ENCODE measurements at regions not wholly inside any gene's neighbourhood (a gene's known extent, or its start where the extent isn't known, plus 50 kb on each side); places are given as distances from the start of the nearest gene placed in this dataset.

DNA sequence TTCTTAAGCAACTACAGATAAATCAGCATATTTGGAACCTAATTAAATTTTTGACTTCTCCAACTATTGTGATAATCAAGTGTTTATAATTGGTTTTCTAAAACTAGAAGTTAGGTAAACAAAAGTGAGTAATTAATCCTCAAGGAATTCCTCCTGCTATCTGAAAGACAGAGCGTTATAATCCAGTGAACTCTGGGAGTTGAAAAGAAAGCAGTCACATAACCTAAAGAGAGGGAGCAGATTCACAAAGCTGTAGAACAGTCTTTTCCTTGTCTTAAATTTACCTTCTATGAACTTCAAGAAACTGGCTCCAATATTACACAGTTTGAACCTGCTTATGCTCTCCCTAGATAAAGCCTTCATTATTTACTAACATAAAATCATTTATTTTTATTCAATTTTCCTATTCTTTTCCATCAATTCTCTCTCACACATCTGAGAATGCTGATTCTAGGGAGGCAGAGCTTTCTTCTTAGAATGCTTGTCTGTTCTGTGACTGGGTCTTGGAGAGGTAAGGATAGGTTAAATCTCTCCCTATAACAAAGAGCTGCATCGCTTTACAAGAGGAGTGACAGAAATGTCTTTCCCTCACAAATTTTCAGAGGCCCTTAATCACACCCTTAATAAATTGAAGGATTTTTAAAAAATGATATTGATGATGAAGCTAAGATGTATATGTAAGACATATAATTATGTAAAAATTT lies 132.8 kb downstream of the TUSC7 start:
- no peak for DNase-seq (ENCODE audit: insufficient read length, low spot score)
- FAIRE-seq: no peak

DNA sequence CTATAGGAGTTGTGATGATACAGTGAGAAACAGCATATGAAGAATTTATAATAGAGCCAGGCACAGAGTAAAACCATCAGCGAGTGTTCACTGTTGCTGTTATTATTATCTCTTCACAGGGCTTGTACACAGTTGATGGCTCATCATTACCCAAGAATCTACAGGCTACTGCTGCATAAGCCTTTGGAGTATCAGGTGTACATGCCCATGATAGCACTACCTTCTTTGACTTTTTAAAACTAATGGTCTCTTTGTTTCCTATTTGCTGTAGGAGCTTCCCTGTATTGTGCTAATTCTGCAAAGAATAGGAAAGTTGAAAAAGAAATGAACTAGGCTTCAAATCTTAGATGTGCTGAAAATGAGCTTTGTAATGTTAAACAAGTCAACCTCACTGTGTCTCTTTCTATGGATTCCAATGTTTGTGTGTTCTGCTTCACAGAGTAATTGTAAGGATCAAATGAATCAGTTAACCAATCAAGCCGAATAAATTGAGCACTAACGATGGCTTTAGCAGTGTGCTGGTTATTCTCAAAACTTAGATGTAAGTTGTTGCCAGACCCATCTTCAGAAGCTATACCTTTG lies 138.8 kb downstream of the TUSC7 start:
- no peak for FAIRE-seq
- no peak for DNase-seq (ENCODE audit: insufficient read length, low spot score)

DNA sequence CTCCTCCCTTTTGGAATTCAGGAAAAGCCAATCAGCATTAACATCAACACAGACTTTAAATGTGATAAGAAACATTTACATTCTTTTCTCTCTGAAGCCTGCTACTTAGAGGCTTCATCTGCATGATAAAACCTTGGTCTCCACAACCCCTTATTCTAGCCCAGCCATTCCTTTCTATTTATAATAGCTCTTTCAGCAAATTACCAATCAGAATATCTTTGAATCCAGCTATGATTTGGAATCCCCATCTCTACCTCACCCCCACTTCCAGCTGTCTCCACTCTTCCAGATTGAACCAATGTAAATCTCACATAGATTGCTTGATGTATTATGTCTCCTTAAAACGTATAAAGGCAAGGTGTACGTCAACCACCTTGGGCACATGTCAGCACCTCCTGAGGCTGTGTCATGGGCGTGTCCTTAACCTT lies 139.7 kb downstream of the TUSC7 start:
- no peak for FAIRE-seq
- DNase-seq (ENCODE audit: insufficient read length, low spot score): no peak

DNA sequence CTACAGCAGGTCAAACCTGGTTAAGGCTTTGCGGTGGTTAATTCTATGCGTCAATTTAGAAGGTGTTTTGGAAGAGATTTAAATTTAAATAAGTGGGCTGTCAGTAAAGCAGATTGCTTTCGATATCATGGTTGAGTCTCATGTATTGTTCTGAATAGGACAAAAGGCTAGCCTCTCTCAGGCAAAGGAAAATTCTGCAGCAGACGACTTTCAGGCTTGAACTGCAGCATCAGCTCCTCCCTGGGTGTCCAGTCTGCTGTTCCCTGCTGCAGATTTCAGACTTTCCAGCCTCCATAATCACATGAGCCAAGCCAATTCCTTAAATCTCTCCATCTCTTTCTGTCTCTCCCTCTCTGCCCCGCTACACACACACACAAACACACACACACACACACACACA lies 143.2 kb downstream of the TUSC7 start:
- FAIRE-seq (no peak), DNase-seq (ENCODE audit: insufficient read length, low spot score) (no peak)

DNA sequence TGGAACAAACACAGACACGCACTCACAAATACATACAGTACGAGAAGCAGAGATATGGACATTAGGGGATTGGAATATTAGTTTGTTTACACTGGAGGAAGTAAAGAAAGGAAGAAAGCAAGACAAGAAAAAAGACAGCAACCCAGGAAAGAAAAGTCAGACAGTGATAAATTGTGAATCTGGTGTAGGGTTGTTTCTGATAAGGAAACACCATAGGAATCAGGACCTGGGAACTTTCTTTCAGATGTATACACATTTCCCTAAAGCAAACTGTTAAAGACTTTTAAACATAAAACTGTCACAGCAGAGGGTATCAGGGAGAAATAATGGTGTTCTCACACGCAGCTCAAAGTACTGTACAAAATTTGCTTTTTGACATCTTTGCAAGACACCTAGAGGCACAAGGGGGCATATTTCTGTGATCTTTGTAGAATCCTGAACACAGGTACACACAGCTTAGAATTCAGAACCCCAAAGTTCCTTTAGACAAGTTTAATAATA lies 153.7 kb downstream of the TUSC7 start:
- no peak for FAIRE-seq
- DNase-seq (ENCODE audit: insufficient read length, low spot score): no peak

DNA sequence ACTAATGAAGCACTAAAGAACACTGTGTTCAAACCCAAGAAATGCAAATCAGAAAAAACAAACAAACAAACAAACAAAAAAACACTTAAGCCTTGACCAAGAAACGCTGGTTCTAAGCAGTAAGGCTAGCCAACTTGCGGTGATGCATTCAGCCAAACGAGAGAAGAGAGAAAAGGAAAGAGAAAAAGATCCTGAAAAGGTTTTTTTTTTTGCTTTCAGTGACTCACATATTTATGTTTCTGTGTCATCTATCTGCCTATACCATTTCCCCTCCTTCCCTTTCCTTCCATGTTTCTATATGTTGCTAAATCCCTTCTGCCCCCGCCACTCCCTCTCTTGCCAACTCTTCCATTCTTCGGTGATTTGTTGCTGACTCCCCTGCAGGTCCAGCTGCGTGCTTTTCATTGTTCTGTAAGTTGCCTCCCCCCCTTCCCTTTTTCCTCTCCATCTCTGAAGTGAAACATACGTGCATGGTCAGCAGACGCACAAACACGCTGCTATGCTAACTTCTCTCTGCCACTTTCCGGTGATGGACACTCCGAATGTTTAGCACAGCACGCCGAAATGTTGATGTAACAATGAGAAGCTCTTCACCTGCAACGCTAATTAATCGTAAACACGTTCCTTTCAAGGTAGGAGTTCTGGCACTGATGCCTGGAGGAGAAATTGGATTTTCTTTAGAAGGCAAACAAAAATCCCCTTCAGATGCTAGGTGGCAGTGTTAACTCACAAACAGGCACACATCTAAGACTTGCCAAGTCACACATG lies 154.4 kb downstream of the TUSC7 start:
- peak; percentile 68 for FAIRE-seq

DNA sequence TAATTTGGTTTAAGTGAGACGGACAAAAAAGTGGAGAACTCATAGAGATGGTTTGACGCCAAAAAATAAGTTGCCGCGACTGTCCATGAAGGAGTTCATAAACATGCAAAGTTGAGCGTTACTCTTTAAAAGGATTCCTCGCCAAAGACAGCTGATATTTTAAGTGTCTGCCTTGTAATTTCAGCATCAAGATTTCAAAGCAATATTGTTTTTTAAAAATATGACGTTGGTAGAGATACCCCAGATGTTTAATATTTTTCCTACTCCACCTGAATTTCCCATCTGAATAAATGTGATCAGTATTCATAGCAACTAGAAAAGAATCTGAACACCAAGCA lies 155.0 kb downstream of the TUSC7 start:
- no peak for DNase-seq (ENCODE audit: insufficient read length, low spot score)
- no peak for FAIRE-seq

More for the DNA sequence above, 154.4 kb downstream of the TUSC7 start:
- no peak for DNase-seq (ENCODE audit: insufficient read length, low spot score)

DNA sequence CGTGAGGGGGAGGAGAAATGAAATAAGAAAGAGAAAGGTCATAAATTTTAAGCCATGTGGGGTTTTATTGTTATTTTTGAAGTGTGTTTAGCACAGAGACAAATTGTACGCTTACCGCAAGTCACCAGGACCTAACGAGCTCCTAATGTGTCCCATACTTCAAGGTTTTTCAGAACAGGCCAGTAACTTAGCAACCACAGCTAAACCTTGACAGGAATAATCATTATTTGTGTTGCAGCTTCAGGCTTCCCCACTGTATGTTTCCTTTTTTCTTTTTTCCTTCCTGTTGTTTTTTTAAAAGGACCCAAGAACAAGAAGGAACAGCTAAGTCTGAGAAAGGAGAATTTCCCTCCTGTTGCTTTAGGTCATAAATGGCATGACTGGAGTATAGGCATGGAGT lies 160.8 kb downstream of the TUSC7 start:
- FAIRE-seq (no peak), DNase-seq (ENCODE audit: insufficient read length, low spot score) (no peak)

DNA sequence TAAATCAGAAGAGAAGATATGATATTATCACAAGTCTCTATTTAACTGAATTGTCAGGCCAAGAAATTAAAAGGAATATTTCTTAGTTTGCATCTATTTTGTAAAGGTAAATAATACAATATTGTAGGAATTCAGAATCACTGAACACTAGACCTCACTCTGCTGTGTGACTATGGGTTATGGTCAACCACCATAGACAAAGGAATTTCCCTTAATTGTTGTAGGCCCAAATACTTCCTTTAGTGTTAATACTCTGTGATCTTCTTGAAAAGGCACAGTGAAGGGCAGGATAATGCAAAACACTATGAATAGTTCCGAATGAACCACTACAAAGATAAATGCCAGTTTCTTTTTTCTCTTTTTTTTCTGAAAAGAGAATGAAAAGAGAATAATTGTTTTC lies 162.3 kb downstream of the TUSC7 start:
- FAIRE-seq: no peak
- no peak for DNase-seq (ENCODE audit: insufficient read length, low spot score)

DNA sequence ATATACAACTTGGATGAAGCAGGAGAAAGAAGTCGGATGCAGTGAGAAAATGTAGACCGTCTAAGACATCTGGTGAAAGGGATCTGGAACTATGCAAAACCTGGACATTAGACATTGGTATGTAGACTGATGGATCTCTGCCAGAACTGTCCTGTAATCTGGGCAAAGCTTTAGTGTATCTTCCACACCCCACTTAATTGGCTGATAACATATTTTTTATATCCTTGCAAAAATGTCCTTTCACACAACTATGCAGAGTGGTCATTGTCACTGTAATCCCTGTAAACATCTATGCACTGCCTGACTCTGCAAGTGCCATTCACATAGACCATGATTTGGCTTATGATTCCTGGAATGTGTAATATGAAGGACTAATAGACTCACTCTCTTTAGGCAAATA lies 163.1 kb downstream of the TUSC7 start:
- no peak for FAIRE-seq
- DNase-seq (ENCODE audit: insufficient read length, low spot score): no peak

DNA sequence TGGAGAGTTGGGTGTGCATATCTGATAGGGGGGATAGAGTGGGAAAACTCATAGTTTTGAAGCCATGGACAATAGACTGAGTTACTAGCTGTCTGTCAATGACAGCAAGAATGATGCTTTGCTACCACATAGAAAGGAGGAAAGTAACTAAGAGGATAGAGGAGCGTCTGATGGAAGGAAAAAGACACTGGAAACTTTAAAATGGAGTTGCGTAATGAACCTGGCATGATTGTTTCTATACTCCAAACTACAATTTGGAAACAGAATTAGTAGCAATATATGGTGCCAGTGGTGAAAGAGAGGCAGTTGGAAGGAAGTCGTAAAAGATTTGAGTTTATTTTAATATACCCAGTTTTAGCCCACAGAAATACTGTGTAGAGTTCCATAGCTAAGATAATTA lies 163.6 kb downstream of the TUSC7 start:
- no peak for FAIRE-seq
- no peak for DNase-seq (ENCODE audit: insufficient read length, low spot score)

DNA sequence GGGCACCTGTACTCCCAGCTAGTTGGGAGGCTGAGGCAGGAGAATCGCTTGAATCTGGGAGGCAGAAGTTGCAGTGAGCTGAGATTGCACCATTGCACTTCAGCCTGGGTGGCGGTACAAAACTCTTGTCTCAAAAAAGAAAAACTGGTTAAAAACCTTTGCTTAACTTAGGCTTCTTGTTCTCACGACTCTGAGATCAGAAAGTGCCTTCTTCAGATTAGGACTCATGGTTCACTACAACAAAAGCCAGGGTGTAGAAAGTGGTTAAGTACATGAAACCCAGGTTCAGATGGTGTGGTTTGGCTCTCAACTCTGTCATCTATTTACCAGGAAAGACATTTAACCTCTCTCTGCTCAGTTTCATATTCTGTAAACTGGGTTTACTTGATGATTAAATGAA lies 168.4 kb downstream of the TUSC7 start:
- FAIRE-seq (no peak), DNase-seq (ENCODE audit: insufficient read length, low spot score) (no peak)

DNA sequence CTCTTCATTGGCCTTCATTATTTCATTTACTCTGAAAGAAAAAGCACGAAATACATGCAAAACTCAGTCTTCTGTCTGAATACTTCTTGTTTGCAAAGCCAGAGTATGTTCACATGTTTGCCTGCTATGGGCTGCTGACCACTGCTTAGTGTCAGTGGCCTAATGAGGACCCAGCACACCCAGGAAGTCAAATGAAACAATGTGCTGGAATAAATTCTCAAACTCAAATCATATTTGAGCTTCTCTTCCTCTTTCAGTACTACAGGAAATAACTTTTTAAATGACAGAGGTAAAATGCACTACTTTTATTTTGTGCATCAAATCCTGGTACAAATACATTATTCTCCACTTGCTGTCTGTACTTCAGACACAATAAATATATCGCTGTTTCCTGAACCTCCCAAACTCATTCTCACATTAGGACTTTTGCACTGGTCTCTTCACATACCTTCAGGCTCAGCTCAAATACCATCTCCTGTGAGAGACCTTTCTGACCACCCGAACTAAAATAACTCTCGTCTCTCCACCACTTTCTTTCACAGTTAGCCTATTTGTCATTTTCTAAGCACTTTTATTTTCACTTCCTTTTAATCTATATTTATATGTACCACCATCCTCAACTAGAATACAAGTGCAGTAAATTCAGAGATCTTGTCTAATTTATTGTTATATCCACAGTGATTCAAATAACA lies 176.8 kb downstream of the TUSC7 start:
- DNase-seq (ENCODE audit: insufficient read length, low spot score): no peak
- FAIRE-seq: peak; percentile 45

DNA sequence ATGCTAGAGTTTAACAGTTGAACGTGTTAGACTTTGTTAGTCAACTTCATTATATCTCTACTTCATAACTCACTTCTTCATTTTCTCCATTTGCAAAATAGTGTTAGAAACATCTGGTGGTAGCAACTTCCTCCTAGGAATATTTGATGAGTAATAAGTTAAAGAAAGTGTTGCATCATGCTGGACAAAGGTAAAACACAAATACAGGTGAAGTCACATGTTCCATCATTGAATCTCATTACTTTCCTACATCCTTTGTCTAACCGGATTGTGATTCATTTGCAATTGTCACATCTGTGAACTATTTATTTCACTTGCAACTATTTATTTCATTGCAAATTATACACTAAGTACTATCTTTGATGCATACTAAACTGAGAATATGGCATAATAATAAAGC lies 186.5 kb downstream of the TUSC7 start:
- DNase-seq (ENCODE audit: insufficient read length, low spot score): no peak
- no peak for FAIRE-seq

DNA sequence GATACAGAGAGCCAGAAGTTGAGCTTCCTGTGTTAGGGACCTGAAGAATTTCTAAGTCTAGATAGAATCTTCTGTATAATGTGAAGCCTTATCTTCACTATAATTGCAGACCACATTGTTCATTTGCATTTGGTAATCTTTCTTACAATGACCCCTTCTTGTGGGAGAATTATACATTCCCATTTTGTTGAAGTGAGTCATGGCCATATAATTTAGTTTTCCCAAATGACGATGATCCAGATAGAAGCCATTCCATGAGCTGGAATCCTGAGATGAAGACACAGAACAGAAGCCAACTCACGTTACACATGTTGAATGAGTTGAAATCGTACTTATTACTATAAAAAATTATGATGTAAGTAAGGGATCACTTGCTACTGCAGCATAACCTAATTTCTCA lies 187.8 kb downstream of the TUSC7 start:
- no peak for DNase-seq (ENCODE audit: insufficient read length, low spot score)
- FAIRE-seq: no peak

DNA sequence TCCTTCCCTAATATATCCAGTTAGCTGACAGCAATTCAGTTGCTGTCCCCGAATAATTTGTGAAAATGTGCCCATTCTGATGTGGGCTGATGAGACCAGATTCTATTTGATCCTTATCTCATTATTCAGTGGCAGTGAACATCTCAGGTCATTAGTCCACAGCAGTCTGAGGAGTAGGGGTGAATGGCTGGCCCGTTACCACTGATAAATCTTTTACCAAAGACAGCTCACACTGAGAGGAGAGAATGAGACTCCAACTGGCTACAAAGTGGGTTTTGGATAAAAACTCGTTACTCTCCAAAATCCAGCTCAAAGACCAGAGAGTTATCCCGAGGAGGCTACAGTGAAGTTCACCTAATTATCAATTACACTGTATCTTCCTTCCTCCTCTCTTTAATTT lies 189.7 kb downstream of the TUSC7 start:
- no peak for DNase-seq (ENCODE audit: insufficient read length, low spot score)

DNA sequence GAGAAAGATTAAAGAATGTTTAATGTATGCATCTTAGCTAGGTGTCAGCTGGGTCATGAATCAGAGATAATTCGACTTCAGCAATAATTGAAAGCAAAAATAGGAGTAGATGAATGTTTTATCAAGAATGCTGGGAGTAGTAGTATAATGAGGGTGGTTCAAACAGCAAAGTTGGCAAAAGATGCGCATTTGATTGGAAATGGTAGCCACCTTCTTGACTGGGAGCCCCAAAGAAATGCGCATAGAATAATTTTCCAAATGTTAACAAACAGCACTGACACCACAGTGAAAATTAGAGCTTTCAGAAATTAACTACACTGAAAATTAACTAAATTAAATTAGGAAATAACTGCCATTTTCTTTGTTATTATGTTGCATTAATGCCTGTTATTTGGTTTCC lies 195.8 kb downstream of the TUSC7 start:
- FAIRE-seq: no peak

More for the DNA sequence above, 189.7 kb downstream of the TUSC7 start:
- no peak for FAIRE-seq

DNA sequence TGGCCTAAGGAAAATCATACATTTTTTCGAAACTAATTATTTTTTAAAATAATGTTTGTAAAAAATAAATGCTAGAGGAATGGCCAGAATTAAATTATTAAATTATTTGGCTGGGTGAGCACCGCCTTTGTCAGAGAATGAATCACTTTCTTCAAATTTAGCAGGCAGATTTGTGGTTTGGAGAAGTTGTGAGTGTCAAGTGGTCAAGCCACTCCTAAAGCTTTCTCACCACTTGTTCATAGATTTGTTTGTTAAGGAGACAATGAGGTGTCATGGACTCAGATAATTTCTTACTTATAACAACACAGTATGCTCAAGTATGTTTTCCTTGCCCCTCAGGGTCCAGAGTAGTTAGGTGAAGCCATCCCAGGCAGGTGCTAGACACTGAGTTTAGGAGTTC lies 196.2 kb downstream of the TUSC7 start:
- DNase-seq (ENCODE audit: insufficient read length, low spot score) (no peak), FAIRE-seq (no peak)

More for the DNA sequence above, 195.8 kb downstream of the TUSC7 start:
- DNase-seq (ENCODE audit: insufficient read length, low spot score): no peak

DNA sequence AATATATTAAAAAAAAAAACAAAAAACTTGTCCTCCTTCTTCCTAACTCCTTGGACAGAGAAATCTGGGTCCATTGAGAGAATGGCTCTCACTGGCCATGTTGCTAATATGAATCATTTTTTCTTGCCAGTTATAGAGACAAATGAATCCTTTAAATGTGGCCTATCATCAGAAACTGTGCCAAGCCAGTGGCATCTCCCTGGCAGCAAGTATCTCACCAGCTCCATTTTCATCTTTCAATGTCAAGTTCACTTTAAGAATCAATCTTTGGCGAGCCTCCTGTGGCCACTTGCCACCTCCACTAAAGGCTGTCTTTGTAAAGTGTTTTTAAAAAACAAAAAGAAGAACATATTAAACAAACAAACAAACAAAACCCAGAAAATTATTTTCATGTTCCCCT lies 202.5 kb downstream of the TUSC7 start:
- no peak for DNase-seq (ENCODE audit: insufficient read length, low spot score)

DNA sequence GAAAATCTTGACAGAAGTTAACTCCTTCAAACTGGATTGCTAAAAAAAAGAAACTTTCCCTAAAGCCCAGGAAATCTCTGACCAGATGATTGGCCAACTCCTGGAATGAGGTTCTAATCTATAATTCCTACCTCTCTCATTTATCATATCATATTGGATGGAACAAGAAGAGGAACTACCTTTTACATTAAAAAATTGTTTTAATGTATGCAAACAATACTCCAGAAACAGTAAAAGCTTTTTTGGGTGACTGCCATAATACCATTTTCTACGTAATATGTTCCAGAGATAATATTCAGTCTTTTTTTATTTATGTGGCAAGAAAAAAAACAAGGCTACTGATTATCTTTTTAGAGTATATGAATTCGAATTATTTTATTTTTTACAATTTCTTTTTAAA lies 204.4 kb downstream of the TUSC7 start:
- no peak for DNase-seq (ENCODE audit: insufficient read length, low spot score)
- no peak for FAIRE-seq

More for the DNA sequence above, 202.5 kb downstream of the TUSC7 start:
- FAIRE-seq: no peak

DNA sequence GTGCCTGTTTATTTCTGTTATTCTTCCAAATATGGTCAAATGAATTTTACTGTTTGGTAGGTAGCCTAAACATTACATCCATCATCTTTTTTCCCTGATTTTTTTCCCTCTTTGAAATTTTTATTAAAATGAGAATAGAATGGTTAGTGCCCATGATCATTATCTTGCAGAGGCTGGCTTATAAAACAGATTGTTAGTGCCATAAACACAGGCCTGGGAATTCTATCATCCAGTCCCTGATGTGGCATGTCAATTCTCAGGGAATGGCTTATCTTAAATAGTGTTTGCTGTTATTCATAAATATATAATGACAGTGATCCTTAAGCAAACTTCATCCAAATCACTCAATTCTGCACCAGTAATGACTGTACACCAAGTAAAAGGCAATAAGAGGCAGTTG lies 207.3 kb downstream of the TUSC7 start:
- FAIRE-seq (no peak), DNase-seq (ENCODE audit: insufficient read length, low spot score) (no peak)
